B cell (primary cell): ENCODE measurements at regions not wholly inside any gene's neighbourhood (a gene's known extent, or its start where the extent isn't known, plus 50 kb on each side); places are given as distances from the start of the nearest gene placed in this dataset.

Experiments used
- ATAC-seq: fragments of 200-7000 bp; cut with Tn5 transposase; one replicate; pipeline ENCODE4 v1.10.0; 2021; ENCODE audit warnings: low read depth, mild to moderate bottlenecking, moderate number of reproducible peaks, moderate library complexity
- CTCF ChIA-PET: fragments of 350-600 bp; sonication (Branson Sonifier 250); formaldehyde crosslinking; loops from one replicate; lab custom pipeline; 2021; ENCODE audit warnings: antibody characterized with exemption, inconsistent platforms; lab: Charles Lee
- POLR2A ChIA-PET: fragments of 350-600 bp; sonication (Branson Sonifier 250); formaldehyde crosslinking; loops from one replicate; lab custom pipeline; 2021; ENCODE audit warnings: antibody characterized with exemption; lab: Charles Lee
- DNase-seq: peaks from one replicate; pipeline ENCODE4 v3.0.0; 2013
- H2AFZ ChIP-seq: 2 replicates; pipeline ENCODE4 v1.6.1; 2012; ENCODE audit warnings: mild to moderate bottlenecking, low read depth, low read length; ENCODE audit not compliant: insufficient read depth, poor library complexity, severe bottlenecking
- H3K27ac ChIP-seq, 2 donors: 1 replicate in 1 of 2; 2 replicates in 1 of 2; pipeline ENCODE4 v1.5.1; 2012 to 2013; ENCODE audit warnings: low read length in 2 of 2, mild to moderate bottlenecking in 2 of 2, moderate library complexity in 1 of 2
- H3K27me3 ChIP-seq, 4 experiments: fragments of 200-600 bp in 1 of 4; sonication (generic) in 1 of 4; replicated peaks in 1 of 4; 1 replicate in 2 of 4; 2 replicates in 2 of 4; pipeline versions ENCODE4 v1.6.1 to v1.7.0; 2013 to 2016; ENCODE audit warnings: low read length in 3 of 4, mild to moderate bottlenecking in 2 of 4, mixed read lengths in 1 of 4, moderate library complexity in 1 of 4; ENCODE audit not compliant: insufficient read depth in 4 of 4, control insufficient read depth in 3 of 4; ENCODE audit errors: control extremely low read depth in 1 of 4
- H3K36me3 ChIP-seq, 2 experiments: replicated peaks in 1 of 2; 1 replicate in 1 of 2; 2 replicates in 1 of 2; pipeline versions ENCODE4 v1.6.1 to v1.7.1; 2013; ENCODE audit warnings: low read length in 1 of 2; ENCODE audit not compliant: insufficient read depth in 2 of 2, control insufficient read depth in 1 of 2; ENCODE audit errors: control extremely low read depth in 1 of 2, extremely low read depth in 1 of 2
- H3K4me1 ChIP-seq, 2 donors: fragments of 200-600 bp in 1 of 2; sonication (generic) in 1 of 2; 1 replicate in 1 of 2; 2 replicates in 1 of 2; pipeline versions ENCODE4 v1.5.1 to v1.6.1; 2013 to 2017; ENCODE audit warnings: low read length in 2 of 2; ENCODE audit not compliant: control insufficient read depth in 2 of 2, insufficient read depth in 2 of 2
- H3K4me2 ChIP-seq: replicated peaks from 2 replicates; pipeline ENCODE3; 2012; ENCODE audit warnings: mild to moderate bottlenecking, low read depth, low read length; ENCODE audit not compliant: poor library complexity, severe bottlenecking
- H3K4me3 ChIP-seq, 5 experiments: fragments of 200-600 bp in 1 of 5; sonication (generic) in 1 of 5; 1 replicate in 3 of 5; 2 replicates in 2 of 5; pipeline versions ENCODE4 v1.5.1 to v1.7.0; 2011 to 2016; ENCODE audit warnings: low read length in 4 of 5, mild to moderate bottlenecking in 4 of 5, low read depth in 2 of 5, control low read depth in 1 of 5, moderate library complexity in 1 of 5; ENCODE audit not compliant: insufficient read depth in 1 of 5; ENCODE audit errors: control extremely low read depth in 1 of 5, extremely low read depth in 1 of 5
- H3K79me2 ChIP-seq: fragments of 200-600 bp; sonication (generic); one replicate; pipeline ENCODE4 v1.6.0; 2016; ENCODE audit warnings: low read length; ENCODE audit not compliant: control insufficient read depth, insufficient read depth
- H3K9ac ChIP-seq: fragments of 200-600 bp; sonication (generic); 2 replicates; pipeline ENCODE4 v1.6.1; 2017; ENCODE audit warnings: mild to moderate bottlenecking, low read length, moderate library complexity
- H3K9me3 ChIP-seq, 3 donors: one replicate each; pipeline versions ENCODE4 v1.6.1 to v1.7.1; 2013; ENCODE audit warnings: low read length in 2 of 3; ENCODE audit not compliant: control insufficient read depth in 2 of 3, insufficient read depth in 1 of 3; ENCODE audit errors: control extremely low read depth in 1 of 3
- H4K20me1 ChIP-seq: 2 replicates; pipeline ENCODE4 v1.6.0; 2012; ENCODE audit warnings: mild to moderate bottlenecking, low read length; ENCODE audit not compliant: insufficient read depth, control insufficient read depth, poor library complexity, severe bottlenecking
- H3K27ac Mint-ChIP-seq: one replicate; pipeline ENCODE4 v1.8.0; 2021; ENCODE audit warnings: mixed read lengths
- H3K27me3 Mint-ChIP-seq: one replicate; pipeline ENCODE4 v1.8.0; 2021; ENCODE audit warnings: mixed read lengths
- H3K4me1 Mint-ChIP-seq: one replicate; pipeline ENCODE4 v1.8.0; 2021; ENCODE audit warnings: mixed read lengths
- H3K4me3 Mint-ChIP-seq: one replicate; pipeline ENCODE4 v1.8.0; 2021; ENCODE audit warnings: mixed read lengths
- H3K9me3 Mint-ChIP-seq: one replicate; pipeline ENCODE4 v1.8.0; 2022; ENCODE audit warnings: mixed read lengths; ENCODE audit not compliant: insufficient read depth
- EZH2 ChIP-seq: IDR thresholded peaks from 2 replicates; pipeline ENCODE4 v1.6.1; 2012; ENCODE audit warnings: borderline replicate concordance, low read depth, mild to moderate bottlenecking, moderate library complexity, low read length; ENCODE audit not compliant: insufficient read depth, poor library complexity, severe bottlenecking
- WGBS: methylation state at CpG from one replicate; pipeline ENCODE4 v1.1.5; 2013; ENCODE audit warnings: missing lambda C conversion rate; ENCODE audit not compliant: insufficient coverage; 5-methylcytosine and 5-hydroxymethylcytosine counted together
- intact Hi-C: fragments of 100-400 bp; cut with micrococcal nuclease; formaldehyde crosslinking; loops from one replicate; pipeline ENCODE4 v1.10.0; 2022
- TF ChIP-seq, protein P1 (sequence below): fragments of 200-600 bp; IDR thresholded peaks from one replicate; pipeline ENCODE4 v1.8.0; 2022; ENCODE audit warnings: antibody characterized with exemption, mild to moderate bottlenecking

DNA sequence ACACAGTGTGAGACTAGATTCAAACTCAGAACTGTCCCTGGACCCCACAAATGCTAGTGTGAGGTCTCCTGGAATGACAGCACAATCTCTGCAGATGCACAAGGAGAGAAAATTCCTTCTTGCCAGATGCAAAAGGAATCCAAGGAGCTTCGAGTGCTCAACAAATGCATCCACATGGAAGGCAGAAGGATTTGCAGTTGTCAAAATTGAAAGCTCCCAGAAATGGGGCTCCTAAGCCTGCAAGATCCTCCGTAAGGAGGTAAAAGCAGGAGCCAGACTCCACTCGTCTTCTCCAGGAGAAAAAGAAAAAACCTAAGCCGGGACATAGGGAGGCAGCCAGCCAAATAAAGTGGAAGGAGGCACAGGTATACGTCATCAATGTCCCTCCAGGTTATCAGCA lies 355.0 kb upstream of the KLHL29 start:
- POLR2A ChIA-PET, result no interaction called here
- Histone ChIP-seq H3K27ac (no peak overlapping the region), H3K4me3 (no peak overlapping the region), H3K4me2 (no peak overlapping the region), H3K36me3 (no peaks in the 10 kb centered on the region), H3K27me3 (peaks cover 0 to 3% (median 0%) of the 10 kb centered on the region in 4 experiments), H3K9me3 (no peaks in the 10 kb centered on the region), H3K79me2 (no peaks in the 10 kb centered on the region), H2AFZ (no peak overlapping the region), H3K9ac (no peak overlapping the region), H3K4me1 (no peaks in the 10 kb centered on the region), H4K20me1 (no peaks in the 10 kb centered on the region)
- no peak overlapping the region for H3K27ac Mint-ChIP-seq
- ATAC-seq, result no peak
- H3K4me1 Mint-ChIP-seq, result no peaks in the 10 kb centered on the region
- no peaks in the 10 kb centered on the region for H3K9me3 Mint-ChIP-seq
- H3K27me3 Mint-ChIP-seq, result peaks cover 5% of the 10 kb centered on the region
- WGBS, result 69% methylated on average over 5 of the region's 5 CpGs
- CTCF ChIA-PET, result no interaction called here
- intact Hi-C loops, result no loop called here
- H3K4me3 Mint-ChIP-seq, result no peak overlapping the region
- DNase-seq, result no peak
- no peak for TF ChIP-seq EZH2
- TF ChIP-seq, protein P1, sequence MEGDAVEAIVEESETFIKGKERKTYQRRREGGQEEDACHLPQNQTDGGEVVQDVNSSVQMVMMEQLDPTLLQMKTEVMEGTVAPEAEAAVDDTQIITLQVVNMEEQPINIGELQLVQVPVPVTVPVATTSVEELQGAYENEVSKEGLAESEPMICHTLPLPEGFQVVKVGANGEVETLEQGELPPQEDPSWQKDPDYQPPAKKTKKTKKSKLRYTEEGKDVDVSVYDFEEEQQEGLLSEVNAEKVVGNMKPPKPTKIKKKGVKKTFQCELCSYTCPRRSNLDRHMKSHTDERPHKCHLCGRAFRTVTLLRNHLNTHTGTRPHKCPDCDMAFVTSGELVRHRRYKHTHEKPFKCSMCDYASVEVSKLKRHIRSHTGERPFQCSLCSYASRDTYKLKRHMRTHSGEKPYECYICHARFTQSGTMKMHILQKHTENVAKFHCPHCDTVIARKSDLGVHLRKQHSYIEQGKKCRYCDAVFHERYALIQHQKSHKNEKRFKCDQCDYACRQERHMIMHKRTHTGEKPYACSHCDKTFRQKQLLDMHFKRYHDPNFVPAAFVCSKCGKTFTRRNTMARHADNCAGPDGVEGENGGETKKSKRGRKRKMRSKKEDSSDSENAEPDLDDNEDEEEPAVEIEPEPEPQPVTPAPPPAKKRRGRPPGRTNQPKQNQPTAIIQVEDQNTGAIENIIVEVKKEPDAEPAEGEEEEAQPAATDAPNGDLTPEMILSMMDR, result no peak

DNA sequence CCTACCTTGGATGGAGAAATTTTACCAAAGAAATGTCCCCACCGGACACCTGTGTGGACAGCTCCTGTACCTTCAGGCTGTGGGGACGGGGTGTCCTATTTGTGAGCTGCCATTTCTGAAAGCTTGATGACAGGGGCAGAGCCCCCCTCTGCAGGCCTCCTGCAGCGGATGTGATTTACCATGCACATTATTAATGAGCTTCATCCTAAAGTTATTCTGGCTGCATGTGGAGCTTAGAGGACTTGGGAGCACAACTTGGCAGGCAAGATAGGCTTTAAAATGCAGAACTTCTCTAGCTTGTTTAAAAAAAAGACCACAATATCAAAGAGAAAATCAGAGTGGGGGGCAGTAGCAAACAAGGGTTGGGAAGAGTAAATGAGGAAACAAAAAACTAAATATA lies 350.0 kb upstream of the KLHL29 start:
- Histone ChIP-seq H2AFZ (no peak overlapping the region), H3K36me3 (no peaks in the 10 kb centered on the region), H3K27me3 (no peaks in the 10 kb centered on the region), H3K27ac (no peak overlapping the region), H3K4me3 (no peak overlapping the region), H3K9me3 (peaks cover 0 to 2% (median 0%) of the 10 kb centered on the region in 3 donors), H3K79me2 (no peaks in the 10 kb centered on the region), H3K4me1 (no peaks in the 10 kb centered on the region), H3K9ac (no peak overlapping the region), H3K4me2 (no peak overlapping the region), H4K20me1 (no peaks in the 10 kb centered on the region)
- CTCF ChIA-PET, result no interaction called here
- Mint-ChIP-seq H3K9me3 (no peaks in the 10 kb centered on the region), H3K27me3 (no peaks in the 10 kb centered on the region), H3K27ac (no peak overlapping the region), H3K4me1 (no peaks in the 10 kb centered on the region), H3K4me3 (no peak overlapping the region)
- no peak for TF ChIP-seq EZH2
- TF ChIP-seq, protein P1, result no peak
- DNase-seq (no peak), ATAC-seq (no peak)
- intact Hi-C loops, result no loop called here
- POLR2A ChIA-PET, result no interaction called here
- 57% methylated on average over 1 of the region's 3 CpGs for WGBS
